GM21423 (cell line): ENCODE measurements at regions not wholly inside any gene's neighbourhood (a gene's known extent, or its start where the extent isn't known, plus 50 kb on each side); places are given as distances from the start of the nearest gene placed in this dataset.
"Not testable (repeated sequence)": the region's sequence is repeated elsewhere in the genome, so short reads cannot be mapped to it uniquely, and the experiment has no call there.

Experiments
- ATAC-seq: cut with Tn5 transposase; IDR thresholded peaks from one replicate; pipeline ENCODE4 v1.9.1; 2021; ENCODE audit warnings: mild to moderate bottlenecking, moderate library complexity; ENCODE audit not compliant: unreplicated experiment

DNA sequence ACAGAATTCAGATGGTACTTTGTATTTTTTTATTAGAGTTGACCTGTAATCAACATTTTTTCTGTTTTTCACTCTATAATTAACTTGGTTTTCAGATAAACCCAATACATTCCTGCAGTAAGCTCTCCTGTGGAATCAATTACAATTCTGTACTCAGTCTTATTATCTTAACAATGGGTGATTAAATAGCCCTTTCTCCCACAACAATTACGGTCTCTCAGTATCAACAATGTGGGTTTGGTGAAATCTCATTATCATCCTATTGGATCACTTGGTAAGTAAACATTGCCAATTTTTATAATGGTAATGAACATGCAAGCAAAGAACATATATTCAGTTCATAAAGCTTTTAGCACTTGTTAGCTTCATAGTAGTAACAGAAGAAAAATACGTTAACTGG lies 438.9 kb upstream of the EPHA7 start:
- ATAC-seq: no peak

DNA sequence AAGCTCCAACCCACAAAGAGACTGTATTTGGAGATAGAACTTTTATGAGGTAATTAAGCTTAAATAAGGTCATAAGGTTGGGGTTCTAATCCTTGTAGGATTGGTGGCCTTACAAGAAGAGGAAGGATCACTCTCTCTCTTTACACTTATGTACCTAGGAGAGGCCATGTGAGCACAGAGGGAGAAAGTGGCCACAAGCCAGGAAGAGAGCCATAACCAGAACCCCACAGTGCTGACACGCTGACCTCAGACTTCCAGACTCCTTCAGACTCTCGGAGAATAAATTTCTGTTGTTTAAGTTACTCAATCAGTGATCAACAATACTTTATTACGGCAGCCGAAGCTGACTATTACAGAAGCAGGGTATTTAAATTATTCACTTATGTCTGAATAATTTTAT lies 430.5 kb upstream of the EPHA7 start:
- ATAC-seq: no peak

DNA sequence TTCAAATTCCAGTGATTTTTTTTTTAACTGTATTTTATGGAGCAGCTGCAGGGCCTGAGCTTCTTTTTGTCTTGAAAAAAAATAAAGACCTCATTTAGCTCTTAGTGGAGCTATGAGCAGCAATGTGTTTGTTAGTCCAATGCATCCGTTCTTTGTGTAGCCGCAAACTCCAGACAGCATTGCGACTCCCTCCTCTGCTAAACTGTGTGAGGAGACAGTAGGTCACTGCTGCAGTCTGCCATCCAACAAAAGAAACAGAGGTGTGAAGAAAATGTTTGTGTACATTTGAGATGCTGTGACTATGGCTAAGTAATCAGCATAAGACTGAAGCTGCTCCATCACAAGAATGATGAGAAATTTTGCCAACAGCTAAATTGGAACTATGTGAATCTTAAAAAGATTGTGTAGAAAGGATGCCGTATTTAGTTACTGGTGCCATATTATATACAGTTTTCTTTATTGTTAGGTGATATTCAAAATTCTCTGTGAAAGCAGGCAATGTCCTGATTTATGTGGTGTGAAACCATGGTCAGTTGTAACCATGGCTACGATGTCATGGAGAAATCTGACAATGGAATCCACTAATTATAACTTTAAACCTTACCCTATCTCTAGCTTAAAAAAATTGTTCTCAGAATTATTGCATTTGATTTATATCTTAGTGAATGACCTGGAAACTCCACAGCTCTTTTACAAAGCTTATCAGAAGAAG lies 428.8 kb upstream of the EPHA7 start:
- ATAC-seq: no peak

DNA sequence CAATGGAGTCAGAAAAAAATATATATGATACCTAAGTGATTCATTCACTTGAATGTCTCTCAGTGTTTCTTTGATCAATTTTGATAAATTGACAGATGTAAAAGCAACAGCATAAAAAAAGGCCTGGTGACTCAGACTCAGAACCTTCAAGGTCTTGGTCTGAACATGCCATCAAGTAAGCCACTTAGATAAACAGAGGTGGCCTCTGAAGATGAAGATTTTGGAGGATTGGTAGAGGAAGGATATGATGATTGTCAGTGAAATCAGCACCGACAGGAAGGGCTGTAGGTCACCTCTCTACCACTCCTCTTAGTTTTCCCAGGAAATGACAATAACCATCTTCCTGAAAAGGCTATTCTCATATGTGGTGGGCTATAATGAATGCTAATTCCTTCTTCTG lies 422.8 kb upstream of the EPHA7 start:
- no peak for ATAC-seq

DNA sequence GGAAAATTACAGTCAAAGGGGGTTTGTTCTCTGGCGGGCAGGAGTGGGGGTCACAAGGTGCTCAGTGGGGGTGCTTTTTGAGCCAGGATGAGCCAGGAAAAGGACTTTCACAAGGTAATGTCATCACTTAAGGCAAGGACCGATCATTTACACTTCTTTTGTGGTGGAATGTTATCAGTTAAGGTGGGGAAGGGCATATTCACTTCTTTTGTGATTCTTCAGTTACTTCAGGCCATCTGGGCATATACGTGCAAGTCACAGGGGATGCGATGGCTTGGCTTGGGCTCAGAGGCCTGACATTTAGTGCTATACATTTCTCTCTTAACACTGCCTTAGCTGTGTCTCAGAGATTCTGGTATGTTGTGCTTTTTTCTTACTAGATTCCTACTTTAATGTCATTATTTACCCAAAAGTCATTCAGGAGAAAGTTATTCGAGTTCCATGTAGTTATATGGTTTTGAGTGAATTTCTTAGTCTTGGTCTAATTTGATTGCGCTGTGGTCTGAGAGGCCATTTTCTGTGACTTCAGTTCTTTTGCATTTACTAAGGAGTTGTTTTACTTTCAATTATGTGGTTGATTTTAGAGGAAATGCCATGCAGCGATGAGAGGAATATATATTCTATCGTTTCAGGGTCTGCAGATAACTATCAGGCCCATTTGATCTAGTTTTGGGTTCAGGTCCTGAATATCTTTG lies 416.2 kb upstream of the EPHA7 start:
- not testable (repeated sequence) for ATAC-seq

DNA sequence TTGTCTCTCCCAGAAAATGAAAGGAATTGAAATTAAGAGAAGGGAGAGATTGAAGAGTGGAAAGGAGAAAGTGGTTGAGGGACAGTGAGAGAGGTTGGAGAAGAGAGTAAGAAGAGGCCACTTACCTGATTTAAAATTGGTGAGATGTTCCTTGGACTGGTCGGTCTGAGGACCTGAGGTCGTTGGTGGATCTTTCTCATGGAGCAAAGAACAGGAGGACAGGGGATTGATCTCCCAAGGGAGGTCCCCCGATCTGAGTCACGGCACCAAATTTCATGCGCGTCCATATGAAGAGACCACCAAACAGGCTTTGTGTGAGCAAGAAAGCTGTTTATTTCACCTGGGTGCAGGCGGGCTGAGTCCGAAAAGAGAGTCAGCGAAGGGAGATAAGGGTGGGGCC lies 415.7 kb upstream of the EPHA7 start:
- ATAC-seq: not testable (repeated sequence)

DNA sequence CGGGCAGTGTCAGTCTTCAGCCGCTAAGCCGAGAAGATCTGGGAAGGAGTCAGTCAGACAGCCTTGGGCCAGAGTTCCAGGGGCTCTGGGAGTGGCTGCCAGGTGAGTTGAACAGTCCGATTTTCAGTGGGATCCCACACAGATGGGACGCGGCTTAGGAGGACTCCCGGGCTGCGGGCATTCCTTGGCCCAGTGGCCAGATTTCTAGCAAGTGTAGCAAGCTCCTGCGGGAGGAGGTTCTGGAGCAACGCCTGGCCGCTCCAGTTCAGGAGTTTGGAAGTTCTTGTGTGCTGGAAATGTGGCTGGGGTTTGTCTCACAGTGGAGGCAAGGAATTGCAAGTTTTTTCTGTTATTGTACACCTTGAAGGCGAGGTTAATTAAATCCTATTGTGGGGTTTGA lies 414.0 kb upstream of the EPHA7 start:
- ATAC-seq: not testable (repeated sequence)

DNA sequence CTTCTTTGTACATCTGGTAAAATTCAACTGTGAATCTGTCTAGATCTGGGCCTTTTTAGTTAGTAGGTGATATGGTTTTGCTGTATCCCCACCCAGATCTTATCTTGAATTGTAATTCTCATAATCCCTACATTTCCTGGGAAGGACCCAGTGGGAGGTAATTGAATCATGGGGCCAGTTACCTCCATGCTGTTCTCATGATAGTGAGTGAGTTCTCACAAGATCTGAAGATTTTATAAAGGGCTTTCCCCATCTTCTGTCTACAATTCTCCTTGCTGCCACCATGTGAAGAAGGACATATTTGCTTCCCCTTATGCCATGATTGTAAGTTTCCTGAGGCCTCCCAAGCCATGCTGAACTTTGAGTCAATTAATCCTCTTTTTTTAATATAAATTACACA lies 410.4 kb upstream of the EPHA7 start:
- ATAC-seq: not testable (repeated sequence)

DNA sequence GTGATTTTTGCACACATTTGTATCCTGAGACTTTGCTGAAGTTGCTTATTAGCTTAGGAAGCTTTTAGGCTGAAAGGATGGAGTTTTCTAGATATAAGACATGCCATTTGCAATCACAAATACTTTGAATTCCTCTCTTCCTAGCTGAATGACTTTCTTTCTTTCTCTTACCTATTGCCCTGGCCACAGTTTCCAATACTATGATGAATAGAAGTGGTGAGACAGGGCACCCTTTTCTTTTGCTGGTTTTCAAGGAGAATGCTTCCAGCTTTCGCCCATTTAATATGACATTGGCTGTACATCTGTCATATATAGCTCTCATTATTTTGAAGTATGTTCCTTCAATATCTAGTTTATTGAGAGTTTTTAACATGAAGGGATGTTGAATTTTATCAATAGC lies 409.6 kb upstream of the EPHA7 start:
- ATAC-seq: no peak

DNA sequence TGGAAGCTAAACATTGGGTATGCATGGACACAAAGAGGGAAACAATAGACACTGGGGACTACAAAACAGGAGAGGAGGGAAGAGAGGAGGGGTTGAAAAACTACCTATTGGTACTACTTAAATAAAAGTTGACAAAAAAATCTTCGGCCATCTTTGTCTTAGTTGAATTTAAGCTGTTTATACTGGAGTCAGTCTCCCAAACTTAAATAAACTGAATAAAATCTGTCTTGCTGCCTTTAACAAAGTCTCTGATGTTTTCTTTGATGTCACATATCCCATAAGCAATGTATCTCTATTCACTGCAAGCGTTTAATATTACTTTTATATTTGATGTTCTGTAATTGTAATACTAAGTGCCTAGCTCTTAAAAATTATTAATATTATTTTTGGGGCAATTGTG lies 409.2 kb upstream of the EPHA7 start:
- no peak for ATAC-seq

DNA sequence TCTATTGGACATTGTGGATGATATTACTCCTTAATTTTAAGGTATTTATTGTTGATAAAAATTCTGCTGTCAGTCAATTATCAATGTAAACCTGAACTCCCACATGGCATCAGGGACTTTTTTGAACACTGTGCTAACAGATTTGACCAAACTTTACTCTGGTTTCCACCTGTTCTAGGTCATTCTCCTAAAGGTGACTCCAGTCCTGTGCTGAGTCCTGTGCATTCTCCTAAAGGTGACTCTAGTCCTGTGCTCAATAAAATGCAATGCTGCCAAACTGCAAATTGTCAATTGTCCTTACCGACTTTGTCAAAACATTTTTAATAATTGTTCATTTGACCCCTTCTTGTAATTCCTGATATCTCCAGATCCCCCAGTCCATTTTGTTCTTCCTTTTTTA lies 408.4 kb upstream of the EPHA7 start:
- ATAC-seq: no peak

DNA sequence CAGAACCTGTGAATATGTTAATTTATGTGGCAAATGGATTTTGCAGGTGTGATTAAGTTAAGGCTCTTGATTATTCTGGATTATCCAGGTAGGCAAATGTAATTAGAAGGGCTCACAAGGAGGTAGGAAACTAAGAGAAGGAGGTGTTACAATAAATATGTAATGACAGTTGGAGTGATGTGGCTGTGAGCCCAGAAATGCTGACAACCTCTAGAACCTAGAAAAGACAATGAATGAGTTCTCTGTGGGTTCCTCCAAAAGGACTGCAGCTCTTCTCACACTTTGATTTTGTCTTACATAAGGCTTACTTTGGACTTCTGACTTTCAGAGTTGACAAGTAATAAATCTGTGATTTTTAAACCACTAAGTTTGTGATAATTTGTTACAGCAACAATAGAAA lies 406.6 kb upstream of the EPHA7 start:
- ATAC-seq: no peak

DNA sequence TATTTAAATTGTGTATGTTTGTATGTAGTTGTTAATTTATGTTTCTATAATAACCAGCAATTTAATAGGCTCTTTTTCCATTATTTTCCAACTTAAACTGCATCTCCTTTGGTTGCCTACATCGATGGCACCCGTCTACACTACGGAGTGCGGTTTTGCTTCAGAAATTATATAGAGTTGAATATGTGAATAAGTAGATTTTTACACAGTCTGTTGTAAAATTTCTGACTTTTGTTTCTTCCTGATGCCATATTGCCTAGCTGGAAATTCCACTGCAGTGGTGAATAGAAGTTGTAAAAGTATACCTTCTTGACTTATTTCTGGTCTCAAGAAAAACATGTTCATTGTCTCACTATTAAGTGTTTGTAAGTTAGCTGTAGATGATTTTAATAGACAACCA lies 404.1 kb upstream of the EPHA7 start:
- no peak for ATAC-seq

DNA sequence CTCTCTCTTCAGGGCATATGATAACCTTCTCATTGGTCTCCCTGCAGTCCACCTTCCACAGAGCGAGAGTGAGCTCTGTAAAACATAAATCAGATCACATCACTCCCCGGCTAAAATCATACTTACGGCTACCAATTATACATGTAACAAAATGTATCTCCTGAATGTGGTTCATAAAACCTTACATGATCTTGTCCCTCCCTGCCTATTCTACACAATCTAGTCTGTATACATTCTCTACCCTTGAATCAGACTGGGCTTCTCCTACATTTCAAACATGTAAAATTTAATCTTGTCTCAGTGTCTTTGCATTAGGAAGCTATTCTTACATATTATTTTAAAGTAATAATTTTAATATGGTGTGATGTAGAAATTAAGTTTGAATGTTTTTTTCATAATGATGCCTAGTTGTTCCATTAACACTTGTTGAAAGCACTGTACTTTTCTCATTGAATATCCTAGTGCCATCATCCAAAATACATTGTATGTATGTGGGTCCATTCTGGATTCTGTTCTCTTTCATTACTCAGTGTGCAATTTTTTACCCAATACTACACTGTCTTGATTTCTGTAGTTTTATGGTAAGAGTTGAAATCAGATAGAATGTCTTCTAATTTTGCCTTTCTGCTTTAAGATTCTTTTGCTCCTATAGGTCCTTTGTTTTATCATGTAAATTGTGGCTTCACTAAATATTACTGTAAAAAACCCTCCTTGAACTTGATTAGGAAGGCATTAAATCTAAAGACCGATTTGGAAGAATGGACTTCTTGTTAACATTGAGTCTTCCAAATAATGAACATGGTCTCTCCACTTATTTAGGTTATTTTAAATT lies 403.3 kb upstream of the EPHA7 start:
- ATAC-seq: no peak

DNA sequence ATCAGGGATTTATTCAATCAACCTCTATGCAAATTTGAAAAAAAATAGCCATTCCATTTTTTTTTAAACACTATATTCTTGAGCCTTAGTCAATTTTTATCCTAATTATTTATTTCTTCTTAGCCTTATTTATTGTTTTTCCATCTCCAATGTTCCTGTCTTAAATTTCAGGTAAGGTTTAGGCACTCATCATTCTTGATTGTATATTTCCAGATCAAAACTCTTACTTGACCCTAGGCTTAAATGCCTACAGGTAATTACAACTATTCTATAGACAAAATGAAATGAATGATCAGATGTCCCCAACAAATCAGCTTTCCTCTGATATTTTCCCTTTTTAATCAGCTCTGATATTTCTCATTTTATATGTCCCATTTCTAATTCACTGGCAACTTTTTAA lies 402.6 kb upstream of the EPHA7 start:
- ATAC-seq: no peak

DNA sequence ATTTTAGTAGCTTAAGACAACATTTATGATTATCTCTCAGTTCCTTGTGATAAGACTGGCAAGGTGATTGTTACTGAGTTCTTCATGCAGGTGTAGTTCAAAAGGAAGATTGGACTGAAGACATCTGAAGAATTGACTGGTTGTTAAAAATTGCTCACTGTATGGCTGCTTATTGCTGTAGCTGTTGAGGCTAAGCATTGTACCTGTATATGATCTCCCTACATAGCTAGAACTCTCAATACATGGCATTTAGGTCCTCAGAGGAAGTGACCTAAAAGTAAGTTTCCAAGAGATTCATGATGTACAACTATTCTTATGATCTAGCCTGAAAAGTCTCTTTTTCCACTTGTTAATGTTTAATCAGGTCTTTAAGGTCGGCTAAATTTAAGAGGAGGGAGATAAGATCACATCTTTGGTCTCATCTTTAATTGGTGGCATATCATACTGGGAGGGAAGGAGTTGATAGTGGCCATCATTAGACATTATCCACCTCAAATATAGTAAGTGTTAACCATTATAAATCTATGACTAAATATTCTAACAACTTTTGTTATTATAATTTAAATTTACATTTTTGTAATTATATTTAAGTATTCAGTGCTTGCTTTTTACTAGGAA lies 401.2 kb upstream of the EPHA7 start:
- ATAC-seq: no peak

DNA sequence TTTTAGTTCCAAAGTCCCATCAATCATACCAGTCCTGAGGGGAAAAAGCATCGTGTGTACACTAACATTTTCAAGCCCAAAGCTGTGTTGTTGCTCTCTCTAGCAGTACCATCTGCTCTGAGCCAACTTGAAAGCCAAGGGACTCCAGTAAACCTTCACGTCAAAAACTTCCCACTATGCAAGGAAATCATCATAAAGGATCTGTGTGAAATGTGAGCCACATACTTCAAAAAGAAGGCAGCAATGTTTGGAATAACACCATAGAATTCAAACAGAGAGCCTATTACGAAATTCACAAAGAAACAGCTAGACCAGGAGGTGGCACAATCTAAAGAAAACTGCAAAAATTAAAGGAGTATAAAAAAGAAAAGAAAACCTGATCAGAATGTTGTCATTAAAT lies 399.8 kb upstream of the EPHA7 start:
- no peak for ATAC-seq

DNA sequence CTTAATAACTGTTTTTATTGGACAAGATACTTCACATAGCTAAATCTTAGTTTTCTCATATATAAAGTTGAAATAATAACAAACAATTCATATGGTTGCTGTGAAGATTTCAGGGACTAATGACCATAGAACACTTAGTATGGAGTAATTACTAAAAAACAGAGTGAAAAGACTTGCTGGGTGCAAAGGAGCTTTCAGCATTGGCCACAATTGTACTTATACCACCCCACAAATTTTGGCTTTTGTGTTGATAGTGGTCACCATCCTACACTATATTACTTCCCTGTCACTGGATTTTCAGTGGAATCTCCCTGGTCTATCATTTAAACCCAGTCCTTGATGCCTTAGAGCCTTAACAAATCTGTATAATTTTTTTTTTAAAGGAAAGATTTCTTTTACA lies 398.6 kb upstream of the EPHA7 start:
- ATAC-seq: no peak

DNA sequence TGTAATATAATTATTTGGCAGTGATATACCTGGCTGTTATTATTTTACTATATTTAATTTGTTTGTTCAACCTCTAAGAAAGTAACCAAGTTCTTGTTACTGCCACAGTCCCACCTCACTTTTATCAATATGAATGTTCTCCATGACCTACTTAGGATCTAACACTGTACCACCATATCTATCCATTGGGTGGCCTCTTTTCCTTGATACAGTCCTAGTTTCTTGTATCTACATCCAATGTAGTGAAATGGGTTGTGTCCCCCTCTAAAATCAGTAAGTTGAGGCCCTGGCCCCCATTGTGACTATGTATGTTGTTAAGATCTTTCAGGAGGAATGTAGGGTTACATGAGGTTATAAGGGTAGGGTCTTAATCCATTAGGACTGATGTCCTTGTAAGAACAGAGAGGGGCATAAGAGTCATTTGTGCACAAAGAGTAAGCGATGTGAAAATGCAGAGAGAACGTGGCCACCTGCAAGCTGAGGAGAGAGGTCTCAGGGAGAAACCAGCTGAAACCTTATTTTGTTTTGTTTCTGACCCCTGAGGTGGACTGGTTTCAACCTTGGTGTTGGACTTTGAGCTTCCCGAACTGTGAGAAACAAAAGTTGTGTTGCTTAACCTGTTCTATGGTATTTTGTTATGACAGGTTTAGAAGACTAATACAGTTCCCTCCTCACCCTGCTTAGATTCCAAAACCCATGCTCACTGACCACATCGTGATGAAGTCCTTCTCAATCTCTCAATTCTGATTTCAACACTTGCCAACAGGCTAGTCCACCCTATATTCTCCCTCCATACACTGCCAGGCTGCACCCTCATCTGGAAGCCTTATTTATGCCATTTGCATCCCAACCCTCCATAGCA lies 387.3 kb upstream of the EPHA7 start:
- no peak for ATAC-seq

DNA sequence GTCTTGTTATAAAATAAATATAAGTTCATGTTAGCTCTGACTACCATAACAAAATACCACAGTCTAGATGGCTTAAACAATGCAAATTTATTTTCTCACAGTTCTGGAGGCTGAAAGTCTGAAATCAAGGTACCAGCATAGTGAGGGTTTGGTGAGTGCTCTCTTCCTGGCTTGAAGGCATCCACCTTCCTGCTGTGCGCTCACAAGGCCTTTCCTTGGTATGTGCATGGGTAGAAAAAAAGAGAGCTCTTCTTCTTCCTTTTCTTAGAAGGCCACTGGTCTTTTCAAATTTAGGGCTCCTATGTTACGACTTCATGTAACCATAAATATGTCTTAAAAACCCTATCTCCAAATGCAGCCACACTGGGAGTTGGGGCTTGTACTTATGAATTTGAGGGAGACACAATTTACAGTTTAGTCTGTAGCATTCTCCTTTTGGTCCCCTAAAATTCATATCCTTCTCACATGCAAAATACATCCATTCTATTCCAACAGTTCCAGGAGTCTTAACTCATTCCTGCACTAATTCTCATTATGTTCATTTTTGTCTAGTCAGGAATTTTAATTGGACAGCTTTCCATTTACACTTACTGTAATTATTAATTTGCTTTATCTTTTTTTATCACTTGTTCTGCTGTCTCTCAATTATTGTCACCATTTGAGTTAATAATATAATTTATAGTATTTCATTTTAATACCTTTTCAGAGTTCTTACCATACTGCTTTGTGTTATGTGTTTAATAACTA lies 381.9 kb upstream of the EPHA7 start:
- ATAC-seq: no peak
